Keratinocyte (primary cell): ENCODE measurements at regions not wholly inside any gene's neighbourhood (a gene's known extent, or its start where the extent isn't known, plus 50 kb on each side); places are given as distances from the start of the nearest gene placed in this dataset.
"Not testable (repeated sequence)": the region's sequence is repeated elsewhere in the genome, so short reads cannot be mapped to it uniquely, and the experiment has no call there.

Experiments
- DNase-seq: peaks from one replicate; pipeline ENCODE4 v3.0.0-alpha.2; 2011; ENCODE audit warnings: low read depth, missing footprints, low spot score
- FAIRE-seq: peaks from 2 replicates; lab custom pipeline; 2011; peaks lifted over from hg19 to GRCh38; lab: Jason Lieb, UNC
- H2AFZ ChIP-seq: 2 replicates; pipeline ENCODE4 v1.6.0; 2012; ENCODE audit warnings: low read length, control low read depth, inconsistent platforms; ENCODE audit not compliant: control insufficient read depth
- H3K27ac ChIP-seq: 2 replicates; pipeline ENCODE4 v1.5.1; 2011; ENCODE audit warnings: low read length; ENCODE audit not compliant: control insufficient read depth, insufficient read depth
- H3K27me3 ChIP-seq: 3 replicates; pipeline ENCODE4 v1.6.0; 2011; ENCODE audit warnings: low read length; ENCODE audit not compliant: control insufficient read depth, insufficient read depth; ENCODE audit errors: extremely low read depth
- H3K36me3 ChIP-seq, 2 experiments: 2 replicates in 1 of 2; 3 replicates in 1 of 2; pipeline ENCODE4 v1.5.1; 2011; ENCODE audit warnings: low read length in 2 of 2, mild to moderate bottlenecking in 1 of 2; ENCODE audit not compliant: control insufficient read depth in 2 of 2, insufficient read depth in 2 of 2; ENCODE audit errors: extremely low read depth in 1 of 2
- H3K4me1 ChIP-seq: 3 replicates; pipeline ENCODE4 v1.5.1; 2011; ENCODE audit warnings: low read length; ENCODE audit not compliant: control insufficient read depth, insufficient read depth; ENCODE audit errors: extremely low read depth
- H3K4me2 ChIP-seq: 3 replicates; pipeline ENCODE4 v1.6.0; 2011; ENCODE audit warnings: low read depth, low read length; ENCODE audit not compliant: control insufficient read depth, insufficient read depth; ENCODE audit errors: extremely low read depth
- H3K4me3 ChIP-seq, 3 experiments: fragments of 200-600 bp in 1 of 3; sonication (generic) in 1 of 3; 2 replicates in 2 of 3; 3 replicates in 1 of 3; pipeline ENCODE4 v1.5.1; 2011 to 2016; ENCODE audit warnings: low read length in 3 of 3, mild to moderate bottlenecking in 3 of 3, control low read depth in 2 of 3, inconsistent platforms in 1 of 3, low read depth in 1 of 3, mixed read lengths in 1 of 3, mixed run types in 1 of 3, moderate library complexity in 1 of 3; ENCODE audit not compliant: control insufficient read depth in 2 of 3, insufficient read depth in 2 of 3; ENCODE audit errors: extremely low read depth in 1 of 3
- H3K79me2 ChIP-seq: 2 replicates; pipeline ENCODE4 v1.6.0; 2012; ENCODE audit warnings: low read length; ENCODE audit not compliant: control insufficient read depth, insufficient read depth
- H3K9ac ChIP-seq: 3 replicates; pipeline ENCODE4 v1.6.0; 2011; ENCODE audit warnings: low read length; ENCODE audit not compliant: control insufficient read depth, insufficient read depth; ENCODE audit errors: extremely low read depth
- H3K9me1 ChIP-seq: 3 replicates; pipeline ENCODE4 v1.6.0; 2011; ENCODE audit warnings: low read length; ENCODE audit not compliant: control insufficient read depth, insufficient read depth; ENCODE audit errors: extremely low read depth
- H3K9me3 ChIP-seq: 2 replicates; pipeline ENCODE4 v1.5.1; 2012; ENCODE audit warnings: low read depth, low read length; ENCODE audit not compliant: control insufficient read depth
- H4K20me1 ChIP-seq: 3 replicates; pipeline ENCODE4 v1.6.0; 2011; ENCODE audit warnings: low read length; ENCODE audit not compliant: control insufficient read depth, insufficient read depth; ENCODE audit errors: extremely low read depth
- EZH2 ChIP-seq: IDR thresholded peaks from one replicate; pipeline ENCODE4 v1.6.1; 2012; ENCODE audit warnings: inconsistent platforms, mild to moderate bottlenecking, low read length, moderate library complexity
- dilution Hi-C: fragments of 300-500 bp; cut with MboI; formaldehyde crosslinking; loops from one replicate; pipeline ENCODE4 v1.7.0; 2020; ENCODE audit warnings: low sequenced_read_pairs; ENCODE audit not compliant: extremely low pct_ligation_motif_present
- TF ChIP-seq, protein P1 (sequence below), 3 experiments: IDR thresholded peaks in 1 of 3; conservative IDR thresholded peaks in 1 of 3; optimal IDR thresholded peaks in 1 of 3; 2 replicates in 2 of 3; 3 replicates in 1 of 3; pipeline versions ENCODE3 to v1.5.1; 2011; ENCODE audit warnings: low read length in 3 of 3, mild to moderate bottlenecking in 3 of 3, moderate library complexity in 2 of 3, control low read depth in 1 of 3, inconsistent platforms in 1 of 3; ENCODE audit not compliant: insufficient read depth in 2 of 3; ENCODE audit errors: extremely low read depth in 1 of 3

DNA sequence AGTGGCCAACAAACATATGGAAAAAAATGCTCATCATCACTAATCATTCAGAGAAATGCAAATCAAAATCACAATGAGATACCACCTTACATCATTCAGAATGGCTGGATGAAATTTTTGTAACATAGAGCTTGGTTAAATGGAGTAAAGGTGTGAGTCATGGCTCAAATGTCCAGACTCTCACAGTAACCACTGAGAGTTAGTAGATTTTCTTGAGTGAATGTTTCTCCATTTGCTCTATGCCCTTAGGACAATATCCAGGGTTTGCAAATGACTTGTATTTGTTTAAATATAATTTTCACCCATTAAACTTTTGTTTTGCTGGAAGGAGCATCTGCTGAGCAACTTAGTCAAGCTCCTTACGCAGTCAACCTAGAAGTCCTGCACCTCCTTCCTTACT is 967.2 kb downstream of the XPNPEP1 start:
- FAIRE-seq: no peak
- DNase-seq: no peak
- dilution Hi-C loops: no loop called here

GRCh38 chr10:108920029-108920428 is 1003.3 kb downstream of the XPNPEP1 start:
- H2AFZ ChIP-seq, dilution Hi-C loops, FAIRE-seq, H3K4me2 ChIP-seq, H3K36me3 ChIP-seq, H3K4me1 ChIP-seq, H3K4me3 ChIP-seq, H3K9me1 ChIP-seq, H3K27ac ChIP-seq, H3K27me3 ChIP-seq, H3K9me3 ChIP-seq, DNase-seq, H4K20me1 ChIP-seq, H3K9ac ChIP-seq, H3K79me2 ChIP-seq: not testable (repeated sequence)

More for the DNA sequence above, 967.2 kb downstream of the XPNPEP1 start:
- H3K27ac ChIP-seq: no peak overlapping the region
- no peaks in the 10 kb centered on the region for H4K20me1 ChIP-seq
- H3K27me3 ChIP-seq: no peaks in the 10 kb centered on the region
- no peaks in the 10 kb centered on the region for H3K4me1 ChIP-seq
- no peaks in the 10 kb centered on the region for H3K36me3 ChIP-seq
- H2AFZ ChIP-seq: no peak overlapping the region
- H3K4me2 ChIP-seq: no peak overlapping the region
- no peak overlapping the region for H3K9ac ChIP-seq
- H3K9me1 ChIP-seq: no peaks in the 10 kb centered on the region
- no peaks in the 10 kb centered on the region for H3K9me3 ChIP-seq
- no peaks in the 10 kb centered on the region for H3K79me2 ChIP-seq
- TF ChIP-seq, protein P1, sequence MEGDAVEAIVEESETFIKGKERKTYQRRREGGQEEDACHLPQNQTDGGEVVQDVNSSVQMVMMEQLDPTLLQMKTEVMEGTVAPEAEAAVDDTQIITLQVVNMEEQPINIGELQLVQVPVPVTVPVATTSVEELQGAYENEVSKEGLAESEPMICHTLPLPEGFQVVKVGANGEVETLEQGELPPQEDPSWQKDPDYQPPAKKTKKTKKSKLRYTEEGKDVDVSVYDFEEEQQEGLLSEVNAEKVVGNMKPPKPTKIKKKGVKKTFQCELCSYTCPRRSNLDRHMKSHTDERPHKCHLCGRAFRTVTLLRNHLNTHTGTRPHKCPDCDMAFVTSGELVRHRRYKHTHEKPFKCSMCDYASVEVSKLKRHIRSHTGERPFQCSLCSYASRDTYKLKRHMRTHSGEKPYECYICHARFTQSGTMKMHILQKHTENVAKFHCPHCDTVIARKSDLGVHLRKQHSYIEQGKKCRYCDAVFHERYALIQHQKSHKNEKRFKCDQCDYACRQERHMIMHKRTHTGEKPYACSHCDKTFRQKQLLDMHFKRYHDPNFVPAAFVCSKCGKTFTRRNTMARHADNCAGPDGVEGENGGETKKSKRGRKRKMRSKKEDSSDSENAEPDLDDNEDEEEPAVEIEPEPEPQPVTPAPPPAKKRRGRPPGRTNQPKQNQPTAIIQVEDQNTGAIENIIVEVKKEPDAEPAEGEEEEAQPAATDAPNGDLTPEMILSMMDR (optimal IDR thresholded peaks at IDR 0.05 in 1 of 3, IDR thresholded peaks at IDR 0.05 in 1 of 3, conservative IDR thresholded peaks at IDR 0.05 in 1 of 3; ENCODE audit: extremely low read depth in 1 of 3, insufficient read depth in 2 of 3, low read length in 3 of 3): no peak
- TF ChIP-seq EZH2: no peak
- no peak overlapping the region for H3K4me3 ChIP-seq

GRCh38 chr10:108913300-108913699 is 1010.0 kb downstream of the XPNPEP1 start:
- no peak overlapping the region for H3K4me2 ChIP-seq
- no peak for DNase-seq
- no peaks in the 10 kb centered on the region for H3K36me3 ChIP-seq
- no peak overlapping the region for H3K27ac ChIP-seq
- no peak overlapping the region for H3K9ac ChIP-seq
- FAIRE-seq: no peak
- H3K79me2 ChIP-seq: no peaks in the 10 kb centered on the region
- H3K4me1 ChIP-seq: no peaks in the 10 kb centered on the region
- dilution Hi-C loops: no loop called here
- H3K9me3 ChIP-seq: no peaks in the 10 kb centered on the region
- no peak overlapping the region for H3K4me3 ChIP-seq
- TF ChIP-seq, protein P1 (optimal IDR thresholded peaks at IDR 0.05 in 1 of 3, IDR thresholded peaks at IDR 0.05 in 1 of 3, conservative IDR thresholded peaks at IDR 0.05 in 1 of 3; ENCODE audit: extremely low read depth in 1 of 3, insufficient read depth in 2 of 3, low read length in 3 of 3): no peak
- no peak for TF ChIP-seq EZH2
- no peaks in the 10 kb centered on the region for H3K9me1 ChIP-seq
- H2AFZ ChIP-seq: no peak overlapping the region
- H3K27me3 ChIP-seq: no peaks in the 10 kb centered on the region
- no peaks in the 10 kb centered on the region for H4K20me1 ChIP-seq
